NCI-H1417 treated with DMSO at 0.1 percent for 48 hours (cell line): ENCODE measurements at regions not wholly inside any gene's neighbourhood (a gene's known extent, or its start where the extent isn't known, plus 50 kb on each side); places are given as distances from the start of the nearest gene placed in this dataset.
"Not testable (repeated sequence)": the region's sequence is repeated elsewhere in the genome, so short reads cannot be mapped to it uniquely, and the experiment has no call there.

Experiments
- DNase-seq: peaks from one replicate; lab custom pipeline; 2025; lab: John Stamatoyannopoulos, UW

- no peak for DNase-seq
Observed at GRCh38 chr14:86221755-86222154, 691.8 kb downstream of the FLRT2 start.

GRCh38 chr14:86221000-86221399, 691.1 kb downstream of the FLRT2 start:
- DNase-seq = no peak

- no peak for DNase-seq
Observed at GRCh38 chr14:86217523-86217922, 687.6 kb downstream of the FLRT2 start.

- no peak for DNase-seq
Observed at GRCh38 chr14:86203843-86204242, 673.9 kb downstream of the FLRT2 start.

GRCh38 chr14:86196471-86196870, 666.5 kb downstream of the FLRT2 start:
- no peak for DNase-seq

GRCh38 chr14:86193756-86194155, 663.8 kb downstream of the FLRT2 start:
- no peak for DNase-seq

GRCh38 chr14:86179980-86180379, 650.0 kb downstream of the FLRT2 start:
- no peak for DNase-seq

- DNase-seq = no peak
Observed at GRCh38 chr14:86168371-86168770, 638.4 kb downstream of the FLRT2 start.

GRCh38 chr14:86166541-86166940, 636.6 kb downstream of the FLRT2 start:
- DNase-seq = no peak

- DNase-seq = no peak
Observed at GRCh38 chr14:86153480-86153879, 623.5 kb downstream of the FLRT2 start.

GRCh38 chr14:86143248-86143647, 613.3 kb downstream of the FLRT2 start:
- no peak for DNase-seq

GRCh38 chr14:86141966-86142365, 612.0 kb downstream of the FLRT2 start:
- no peak for DNase-seq

GRCh38 chr14:86129426-86129825, 599.5 kb downstream of the FLRT2 start:
- no peak for DNase-seq

- no peak for DNase-seq
Observed at GRCh38 chr14:86124328-86124727, 594.4 kb downstream of the FLRT2 start.

- no peak for DNase-seq
Observed at GRCh38 chr14:86115972-86116371, 586.0 kb downstream of the FLRT2 start.

GRCh38 chr14:86110871-86111270, 580.9 kb downstream of the FLRT2 start:
- not testable (repeated sequence) for DNase-seq

- DNase-seq = no peak
Observed at GRCh38 chr14:86104691-86105265, 574.8 kb downstream of the FLRT2 start.

GRCh38 chr14:86094512-86094911, 564.6 kb downstream of the FLRT2 start:
- DNase-seq = no peak

GRCh38 chr14:86091811-86092210, 561.9 kb downstream of the FLRT2 start:
- no peak for DNase-seq

- no peak for DNase-seq
Observed at GRCh38 chr14:86088156-86088555, 558.2 kb downstream of the FLRT2 start.

GRCh38 chr14:86087377-86087776, 557.4 kb downstream of the FLRT2 start:
- DNase-seq = no peak

GRCh38 chr14:86086962-86087361, 557.0 kb downstream of the FLRT2 start:
- no peak for DNase-seq

GRCh38 chr14:86084097-86084496, 554.2 kb downstream of the FLRT2 start:
- no peak for DNase-seq

- DNase-seq = no peak
Observed at GRCh38 chr14:86083616-86084015, 553.7 kb downstream of the FLRT2 start.
